Endodermal cell (in vitro differentiated cells): ENCODE measurements at regions not wholly inside any gene's neighbourhood (a gene's known extent, or its start where the extent isn't known, plus 50 kb on each side); places are given as distances from the start of the nearest gene placed in this dataset.
"Not testable (repeated sequence)": the region's sequence is repeated elsewhere in the genome, so short reads cannot be mapped to it uniquely, and the experiment has no call there.

Experiments used
- DNase-seq: peaks from one replicate; pipeline ENCODE4 v3.0.0-alpha.2; 2017
- H3K27ac ChIP-seq: 2 replicates; pipeline ENCODE4 v1.5.1; 2013; ENCODE audit warnings: mild to moderate bottlenecking, low read depth, low read length, moderate library complexity
- H3K27me3 ChIP-seq: 2 replicates; pipeline ENCODE4 v1.6.1; 2013; ENCODE audit warnings: mild to moderate bottlenecking, low read length, moderate library complexity; ENCODE audit not compliant: insufficient read depth, control insufficient read depth, poor library complexity, severe bottlenecking
- H3K36me3 ChIP-seq: 2 replicates; pipeline ENCODE4 v1.7.0; 2013; ENCODE audit warnings: mild to moderate bottlenecking, low read length, moderate library complexity; ENCODE audit not compliant: control insufficient read depth, insufficient read depth
- H3K4me1 ChIP-seq: one replicate; pipeline ENCODE4 v1.7.0; 2013; ENCODE audit warnings: low read length; ENCODE audit not compliant: control insufficient read depth, insufficient read depth
- H3K4me3 ChIP-seq: 2 replicates; pipeline ENCODE4 v1.5.1; 2013; ENCODE audit warnings: mild to moderate bottlenecking, low read length, moderate library complexity
- H3K9ac ChIP-seq: 2 replicates; pipeline ENCODE4 v1.6.1; 2013; ENCODE audit warnings: mild to moderate bottlenecking, low read length, moderate library complexity; ENCODE audit not compliant: poor library complexity, severe bottlenecking; ENCODE audit errors: extremely low read depth
- H3K9me3 ChIP-seq: 2 replicates; pipeline ENCODE4 v1.6.1; 2013; ENCODE audit warnings: mild to moderate bottlenecking, low read length, moderate library complexity; ENCODE audit not compliant: control insufficient read depth
- H3K27ac Mint-ChIP-seq: 2 replicates; pipeline ENCODE4 v1.8.0; 2020; ENCODE audit warnings: mixed read lengths
- H3K27me3 Mint-ChIP-seq: 2 replicates; pipeline ENCODE4 v1.8.0; 2021; ENCODE audit warnings: mild to moderate bottlenecking, mixed read lengths; ENCODE audit not compliant: insufficient read depth
- H3K36me3 Mint-ChIP-seq: 2 replicates; pipeline ENCODE4 v1.8.0; 2020; ENCODE audit warnings: low read depth, mixed read lengths
- H3K4me1 Mint-ChIP-seq: 2 replicates; pipeline ENCODE4 v1.8.0; 2020; ENCODE audit warnings: mixed read lengths
- H3K4me3 Mint-ChIP-seq: 2 replicates; pipeline ENCODE4 v1.8.0; 2020; ENCODE audit warnings: mild to moderate bottlenecking, moderate library complexity, mixed read lengths
- H3K9me3 Mint-ChIP-seq: 2 replicates; pipeline ENCODE4 v1.8.0; 2020; ENCODE audit warnings: mild to moderate bottlenecking, mixed read lengths
- WGBS, 2 experiments: methylation state at CpG; one replicate each; pipeline versions ENCODE4 v1.1.5 to v1.1.7; 2013; ENCODE audit warnings: missing lambda C conversion rate in 2 of 2, mixed read lengths in 1 of 2; ENCODE audit not compliant: insufficient coverage in 1 of 2, insufficient read length in 1 of 2; 5-methylcytosine and 5-hydroxymethylcytosine counted together
- TF ChIP-seq, protein P1 (sequence below): fragments of 200-600 bp; sonication (generic); conservative IDR thresholded peaks from 2 replicates; pipeline ENCODE4 v1.5.0; 2021; ENCODE audit warnings: antibody characterized with exemption, mild to moderate bottlenecking

GRCh38 chr6:15888798-15889772, 226.3 kb upstream of the DTNBP1 start:
- no peak for DNase-seq
- WGBS, 2 experiments: 83 to 90% methylated on average over 7 to 10 of the region's 10 CpGs
- Histone ChIP-seq H3K27me3 (no peaks in the 10 kb centered on the region), H3K4me3 (no peak overlapping the region), H3K4me1 (no peaks in the 10 kb centered on the region), H3K36me3 (no peaks in the 10 kb centered on the region), H3K9ac (no peak overlapping the region), H3K9me3 (peaks cover 9% of the 10 kb centered on the region), H3K27ac (no peak overlapping the region)
- no peak overlapping the region for H3K27ac Mint-ChIP-seq
- TF ChIP-seq, protein P1, sequence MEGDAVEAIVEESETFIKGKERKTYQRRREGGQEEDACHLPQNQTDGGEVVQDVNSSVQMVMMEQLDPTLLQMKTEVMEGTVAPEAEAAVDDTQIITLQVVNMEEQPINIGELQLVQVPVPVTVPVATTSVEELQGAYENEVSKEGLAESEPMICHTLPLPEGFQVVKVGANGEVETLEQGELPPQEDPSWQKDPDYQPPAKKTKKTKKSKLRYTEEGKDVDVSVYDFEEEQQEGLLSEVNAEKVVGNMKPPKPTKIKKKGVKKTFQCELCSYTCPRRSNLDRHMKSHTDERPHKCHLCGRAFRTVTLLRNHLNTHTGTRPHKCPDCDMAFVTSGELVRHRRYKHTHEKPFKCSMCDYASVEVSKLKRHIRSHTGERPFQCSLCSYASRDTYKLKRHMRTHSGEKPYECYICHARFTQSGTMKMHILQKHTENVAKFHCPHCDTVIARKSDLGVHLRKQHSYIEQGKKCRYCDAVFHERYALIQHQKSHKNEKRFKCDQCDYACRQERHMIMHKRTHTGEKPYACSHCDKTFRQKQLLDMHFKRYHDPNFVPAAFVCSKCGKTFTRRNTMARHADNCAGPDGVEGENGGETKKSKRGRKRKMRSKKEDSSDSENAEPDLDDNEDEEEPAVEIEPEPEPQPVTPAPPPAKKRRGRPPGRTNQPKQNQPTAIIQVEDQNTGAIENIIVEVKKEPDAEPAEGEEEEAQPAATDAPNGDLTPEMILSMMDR: no peak
- H3K4me1 Mint-ChIP-seq: peaks cover 1% of the 10 kb centered on the region
- peaks cover 2% of the 10 kb centered on the region for H3K27me3 Mint-ChIP-seq
- H3K4me3 Mint-ChIP-seq: no peak overlapping the region
- H3K36me3 Mint-ChIP-seq: no peaks in the 10 kb centered on the region
- peaks cover 1% of the 10 kb centered on the region for H3K9me3 Mint-ChIP-seq

DNA sequence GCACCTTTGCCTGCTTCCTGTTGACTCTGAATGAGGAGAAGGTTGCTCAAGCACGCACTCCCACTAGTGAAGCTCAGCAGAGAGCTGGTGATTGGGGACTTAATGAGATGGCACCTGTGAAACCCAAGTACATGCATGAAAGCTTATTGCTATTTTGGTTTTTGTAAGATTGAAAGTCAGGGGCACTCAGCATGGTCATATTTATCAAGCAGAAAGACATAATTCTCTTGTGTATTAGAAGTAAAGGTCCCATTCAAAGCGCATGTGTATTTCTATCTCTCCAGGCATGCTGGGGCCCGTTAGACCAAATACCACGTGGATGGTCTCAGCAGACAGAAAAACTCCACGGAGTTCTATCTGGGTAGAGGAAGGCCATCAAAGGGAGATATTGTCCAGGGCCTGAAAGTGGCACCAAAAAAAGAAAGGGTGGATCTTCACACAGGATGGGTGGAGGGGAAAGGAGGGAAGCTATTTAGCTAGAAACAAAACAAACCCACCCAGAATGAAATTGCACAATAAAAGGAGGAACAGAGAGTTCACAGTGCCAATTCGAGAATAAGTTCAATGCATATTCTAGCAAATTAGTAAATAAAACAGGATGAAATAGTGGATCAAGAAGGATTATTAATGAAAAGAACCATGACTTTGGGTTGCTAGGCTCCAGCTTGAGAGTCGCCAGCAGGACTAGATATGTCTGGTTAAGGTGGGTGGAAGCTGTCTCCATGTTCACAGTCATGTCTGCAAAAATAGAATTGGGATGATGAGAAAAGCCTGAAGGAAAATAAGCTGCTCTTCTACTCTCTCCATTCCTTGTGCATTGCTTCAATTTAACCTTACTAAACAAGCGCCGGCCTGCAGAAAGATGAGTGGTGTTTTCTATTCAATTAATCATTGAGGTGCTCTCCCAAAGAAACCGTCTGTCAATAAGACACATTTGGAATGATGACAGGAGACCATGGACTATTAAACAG, 224.9 kb upstream of the DTNBP1 start:
- WGBS, 2 experiments: 93 to 100% methylated on average over 4 to 10 of the region's 10 CpGs
- DNase-seq: no peak
- Mint-ChIP-seq H3K27me3 (peaks cover 2% of the 10 kb centered on the region), H3K36me3 (no peaks in the 10 kb centered on the region), H3K4me3 (no peak overlapping the region), H3K4me1 (peaks cover 1% of the 10 kb centered on the region), H3K27ac (no peak overlapping the region), H3K9me3 (no peaks in the 10 kb centered on the region)
- Histone ChIP-seq H3K9me3 (peaks cover under 1% of the 10 kb centered on the region), H3K4me1 (no peaks in the 10 kb centered on the region), H3K4me3 (no peak overlapping the region), H3K36me3 (no peaks in the 10 kb centered on the region), H3K27ac (no peak overlapping the region), H3K9ac (no peak overlapping the region), H3K27me3 (no peaks in the 10 kb centered on the region)
- TF ChIP-seq, protein P1: no peak

DNA sequence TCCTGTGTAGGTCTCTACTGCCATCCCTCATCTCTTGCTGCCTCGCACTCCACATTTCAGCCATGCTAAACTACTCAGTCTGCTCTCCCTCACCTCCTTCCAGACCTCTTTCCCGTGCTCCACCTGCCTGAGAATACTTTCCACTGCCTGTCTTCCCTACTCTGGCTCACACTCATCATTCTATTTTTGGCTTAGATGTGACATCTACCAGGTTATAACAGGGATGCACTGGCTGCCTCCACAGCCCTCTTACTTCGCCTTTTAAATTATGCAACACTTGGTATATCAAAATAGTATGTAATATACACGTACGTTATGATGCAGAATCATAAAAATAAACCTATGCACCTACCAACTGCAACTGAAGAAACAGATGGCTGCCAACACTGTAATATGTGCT, 222.8 kb upstream of the DTNBP1 start:
- Mint-ChIP-seq H3K27me3 (peaks cover 5% of the 10 kb centered on the region), H3K36me3 (no peaks in the 10 kb centered on the region), H3K27ac (no peak overlapping the region), H3K4me3 (no peak overlapping the region), H3K4me1 (peaks cover 1% of the 10 kb centered on the region), H3K9me3 (no peaks in the 10 kb centered on the region)
- no peaks in the 10 kb centered on the region for H3K4me1 ChIP-seq
- DNase-seq: no peak
- H3K36me3 ChIP-seq: no peaks in the 10 kb centered on the region
- TF ChIP-seq, protein P1: no peak
- H3K9ac ChIP-seq: no peak overlapping the region
- no peak overlapping the region for H3K27ac ChIP-seq
- WGBS, 2 experiments: 91 to 95% methylated on average over 2 to 4 of the region's 5 CpGs
- H3K4me3 ChIP-seq: no peak overlapping the region
- H3K27me3 ChIP-seq: no peaks in the 10 kb centered on the region
- no peaks in the 10 kb centered on the region for H3K9me3 ChIP-seq

GRCh38 chr6:15883593-15883992, 220.8 kb upstream of the DTNBP1 start:
- not testable (repeated sequence) for H3K9me3 Mint-ChIP-seq, DNase-seq
- WGBS, 2 experiments: 91% methylated on average over 4 of the region's 10 CpGs; no CpG with 5 or more reads in 1 of the 2 experiments

More at GRCh38 chr6:15883593-15883992, 220.8 kb upstream of the DTNBP1 start:
- not testable (repeated sequence) for H3K27me3 ChIP-seq, H3K36me3 ChIP-seq, H3K9ac ChIP-seq, H3K4me1 Mint-ChIP-seq, H3K4me3 ChIP-seq, H3K27ac ChIP-seq, H3K36me3 Mint-ChIP-seq, H3K9me3 ChIP-seq, H3K4me3 Mint-ChIP-seq, H3K27ac Mint-ChIP-seq, H3K4me1 ChIP-seq
- peaks cover 22% of the 10 kb centered on the region for H3K27me3 Mint-ChIP-seq
